HG03135 (cell line): ENCODE measurements at regions not wholly inside any gene's neighbourhood (a gene's known extent, or its start where the extent isn't known, plus 50 kb on each side); places are given as distances from the start of the nearest gene placed in this dataset.
"Not testable (repeated sequence)": the region's sequence is repeated elsewhere in the genome, so short reads cannot be mapped to it uniquely, and the experiment has no call there.

Experiments
- ATAC-seq: cut with Tn5 transposase; IDR thresholded peaks from one replicate; pipeline ENCODE4 v1.9.1; 2021; ENCODE audit warnings: mild to moderate bottlenecking, moderate library complexity; ENCODE audit not compliant: unreplicated experiment

GRCh38 chr7:145481985-145482384 is 634.6 kb upstream of the CNTNAP2 start:
- no peak for ATAC-seq

GRCh38 chr7:145478541-145478940 is 638.1 kb upstream of the CNTNAP2 start:
- ATAC-seq = no peak

- ATAC-seq = no peak
Measured at GRCh38 chr7:145474009-145474686, 638.3 kb upstream of the TPK1 start.

GRCh38 chr7:145471883-145472282 is 636.0 kb upstream of the TPK1 start:
- no peak for ATAC-seq

GRCh38 chr7:145464287-145464686 is 628.4 kb upstream of the TPK1 start:
- no peak for ATAC-seq

- ATAC-seq = no peak
Measured at GRCh38 chr7:145462463-145462862, 626.6 kb upstream of the TPK1 start.

GRCh38 chr7:145434811-145435210 is 599.0 kb upstream of the TPK1 start:
- ATAC-seq = no peak

GRCh38 chr7:145431834-145432233 is 596.0 kb upstream of the TPK1 start:
- peak; percentile 64 for ATAC-seq

- ATAC-seq = not testable (repeated sequence)
Measured at GRCh38 chr7:145418481-145418880, 582.6 kb upstream of the TPK1 start.

- no peak for ATAC-seq
Measured at GRCh38 chr7:145411066-145411465, 575.2 kb upstream of the TPK1 start.

GRCh38 chr7:145398758-145399157 is 562.9 kb upstream of the TPK1 start:
- ATAC-seq = no peak

GRCh38 chr7:145394126-145394525 is 558.3 kb upstream of the TPK1 start:
- no peak for ATAC-seq

GRCh38 chr7:145382762-145383161 is 546.9 kb upstream of the TPK1 start:
- no peak for ATAC-seq

GRCh38 chr7:145378197-145378596 is 542.3 kb upstream of the TPK1 start:
- no peak for ATAC-seq

GRCh38 chr7:145360511-145361100 is 524.8 kb upstream of the TPK1 start:
- ATAC-seq = no peak

GRCh38 chr7:145350334-145350733 is 514.5 kb upstream of the TPK1 start:
- ATAC-seq = no peak

- not testable (repeated sequence) for ATAC-seq
Measured at GRCh38 chr7:145349452-145349851, 513.6 kb upstream of the TPK1 start.

GRCh38 chr7:145347271-145347670 is 511.4 kb upstream of the TPK1 start:
- ATAC-seq = no peak

GRCh38 chr7:145339319-145339718 is 503.5 kb upstream of the TPK1 start:
- ATAC-seq = no peak

- ATAC-seq = no peak
Measured at GRCh38 chr7:145331522-145331921, 495.7 kb upstream of the TPK1 start.

GRCh38 chr7:145331076-145331475 is 495.2 kb upstream of the TPK1 start:
- ATAC-seq = no peak

GRCh38 chr7:145327646-145328045 is 491.8 kb upstream of the TPK1 start:
- no peak for ATAC-seq

- no peak for ATAC-seq
Measured at GRCh38 chr7:145324081-145324480, 488.2 kb upstream of the TPK1 start.
